ENCODE measurements at regions not wholly inside any gene's neighbourhood (a gene's known extent, or its start where the extent isn't known, plus 50 kb on each side); places are given as distances from the start of the nearest gene placed in this dataset.

DNA sequence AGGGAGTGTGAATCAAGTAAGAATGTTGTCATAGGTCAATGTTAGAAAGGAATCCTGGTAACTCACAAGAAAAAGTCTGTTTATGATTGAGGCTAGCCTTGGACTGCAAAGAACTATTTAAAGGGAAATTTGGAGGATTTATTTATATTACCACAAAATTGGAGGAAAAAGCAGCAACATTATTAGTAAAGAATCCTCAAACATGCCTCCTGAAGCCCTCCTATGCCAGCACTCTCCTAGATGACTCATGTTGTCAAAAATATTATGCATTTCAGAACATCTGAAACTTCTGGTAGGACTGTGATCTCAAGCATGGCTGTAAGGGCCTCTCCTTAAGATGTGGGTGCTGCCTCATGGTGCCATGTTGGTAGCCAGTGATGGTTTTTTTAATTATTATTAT lies 628.5 kb downstream of the CHSY3 start:
- Histone ChIP-seq H3K9ac (no peak overlapping the region), H2AFZ (ENCODE audit: low read depth) (no peak overlapping the region), H3F3A (replicated peaks; ENCODE audit: insufficient read depth) (no peaks in the 10 kb centered on the region), H4K20me1 (ENCODE audit: insufficient read depth) (no peaks in the 10 kb centered on the region), H3K27ac (ENCODE audit: low read depth in 2 of 2, low read length in 1 of 2) (no peak overlapping the region), H3K4me2 (no peak overlapping the region), H3K9me3 (no peaks in the 10 kb centered on the region), H3K27me3 (ENCODE audit: insufficient read depth) (no peaks in the 10 kb centered on the region; the same call in none of the 2 replicates), H3K4me3 (ENCODE audit: low read depth in 2 of 2, low read length in 1 of 2) (no peak overlapping the region), H3K4me1 (ENCODE audit: control insufficient read depth in 1 of 2, insufficient read depth in 2 of 2, low read depth in 1 of 2, low read length in 1 of 2) (no peaks in the 10 kb centered on the region), H3K79me2 (ENCODE audit: insufficient read depth) (no peaks in the 10 kb centered on the region), H3K36me3 (replicated peaks in 1 of 2; ENCODE audit: control insufficient read depth in 1 of 2, insufficient read depth in 2 of 2, low read length in 1 of 2) (no peaks in the 10 kb centered on the region), H3K9me2 (no peaks in the 10 kb centered on the region)
- DNase-seq, result no peak
- POLR2A ChIA-PET, result no interaction called here
- TF ChIP-seq, protein P1, sequence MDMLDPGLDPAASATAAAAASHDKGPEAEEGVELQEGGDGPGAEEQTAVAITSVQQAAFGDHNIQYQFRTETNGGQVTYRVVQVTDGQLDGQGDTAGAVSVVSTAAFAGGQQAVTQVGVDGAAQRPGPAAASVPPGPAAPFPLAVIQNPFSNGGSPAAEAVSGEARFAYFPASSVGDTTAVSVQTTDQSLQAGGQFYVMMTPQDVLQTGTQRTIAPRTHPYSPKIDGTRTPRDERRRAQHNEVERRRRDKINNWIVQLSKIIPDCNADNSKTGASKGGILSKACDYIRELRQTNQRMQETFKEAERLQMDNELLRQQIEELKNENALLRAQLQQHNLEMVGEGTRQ (IDR thresholded peaks at IDR 0.05; ENCODE audit: borderline replicate concordance, low read depth, low read length), result no peak
- TF ChIP-seq FOXJ3 (CRISPR knock-in tag; IDR thresholded peaks at IDR 0.05), result no peak
- no peak for TF ChIP-seq MAX (IDR thresholded peaks at IDR 0.05; ENCODE audit: low read depth)
- no peak for TF ChIP-seq TCF12 (IDR thresholded peaks at IDR 0.05)
- TF ChIP-seq RXRA (IDR thresholded peaks at IDR 0.05; ENCODE audit: borderline replicate concordance, low read depth), result no peak
- TF ChIP-seq FOXM1 (IDR thresholded peaks at IDR 0.05; ENCODE audit: low read depth), result no peak
- no peak for TF ChIP-seq JUND (IDR thresholded peaks at IDR 0.05)
- no peak for TF ChIP-seq NFIC (IDR thresholded peaks at IDR 0.05; ENCODE audit: borderline replicate concordance)
- TF ChIP-seq, protein P2, sequence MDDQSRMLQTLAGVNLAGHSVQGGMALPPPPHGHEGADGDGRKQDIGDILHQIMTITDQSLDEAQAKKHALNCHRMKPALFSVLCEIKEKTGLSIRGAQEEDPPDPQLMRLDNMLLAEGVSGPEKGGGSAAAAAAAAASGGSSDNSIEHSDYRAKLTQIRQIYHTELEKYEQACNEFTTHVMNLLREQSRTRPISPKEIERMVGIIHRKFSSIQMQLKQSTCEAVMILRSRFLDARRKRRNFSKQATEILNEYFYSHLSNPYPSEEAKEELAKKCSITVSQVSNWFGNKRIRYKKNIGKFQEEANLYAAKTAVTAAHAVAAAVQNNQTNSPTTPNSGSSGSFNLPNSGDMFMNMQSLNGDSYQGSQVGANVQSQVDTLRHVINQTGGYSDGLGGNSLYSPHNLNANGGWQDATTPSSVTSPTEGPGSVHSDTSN (IDR thresholded peaks at IDR 0.05), result no peak
- no peak for TF ChIP-seq USF1 (IDR thresholded peaks at IDR 0.05; ENCODE audit: borderline replicate concordance, low read depth)
- CTCF ChIA-PET, result no interaction called here

GRCh38 chr5:130529511-130530485 lies 625.5 kb downstream of the CHSY3 start:
- H3K9ac ChIP-seq, result no peak overlapping the region
- 20% methylated on average over 8 of the region's 8 CpGs for WGBS (ENCODE audit: low lambda C conversion rate)

More at GRCh38 chr5:130529511-130530485, 625.5 kb downstream of the CHSY3 start:
- Histone ChIP-seq H3K9me3 (no peaks in the 10 kb centered on the region), H3K27me3 (ENCODE audit: insufficient read depth) (no peaks in the 10 kb centered on the region; the same call in 1 of the 2 replicates), H3K4me1 (ENCODE audit: control insufficient read depth in 1 of 2, insufficient read depth in 2 of 2, low read depth in 1 of 2, low read length in 1 of 2) (no peaks in the 10 kb centered on the region), H3K4me3 (ENCODE audit: low read depth in 2 of 2, low read length in 1 of 2) (no peak overlapping the region), H3K4me2 (no peak overlapping the region), H3K79me2 (ENCODE audit: insufficient read depth) (no peaks in the 10 kb centered on the region), H3F3A (replicated peaks; ENCODE audit: insufficient read depth) (no peaks in the 10 kb centered on the region), H3K36me3 (replicated peaks in 1 of 2; ENCODE audit: control insufficient read depth in 1 of 2, insufficient read depth in 2 of 2, low read length in 1 of 2) (no peaks in the 10 kb centered on the region), H4K20me1 (ENCODE audit: insufficient read depth) (no peaks in the 10 kb centered on the region), H3K27ac (ENCODE audit: low read depth in 2 of 2, low read length in 1 of 2) (no peak overlapping the region), H2AFZ (ENCODE audit: low read depth) (no peak overlapping the region), H3K9me2 (no peaks in the 10 kb centered on the region)
- CTCF ChIA-PET, result no interaction called here
- no peak for DNase-seq
- POLR2A ChIA-PET, result no interaction called here
- TF ChIP-seq YY1 (IDR thresholded peaks at IDR 0.05; ENCODE audit: low read depth) (no peak), RCOR1 (IDR thresholded peaks at IDR 0.05; ENCODE audit: low read length) (no peak), ELF1 (IDR thresholded peaks at IDR 0.05) (no peak), JUND (IDR thresholded peaks at IDR 0.05) (no peak), CTCF (IDR thresholded peaks at IDR 0.05) (no peak), NFIC (IDR thresholded peaks at IDR 0.05; ENCODE audit: borderline replicate concordance) (no peak), FOSL2 (IDR thresholded peaks at IDR 0.05; ENCODE audit: borderline replicate concordance, low read depth) (no peak)
- TF ChIP-seq, protein P3, sequence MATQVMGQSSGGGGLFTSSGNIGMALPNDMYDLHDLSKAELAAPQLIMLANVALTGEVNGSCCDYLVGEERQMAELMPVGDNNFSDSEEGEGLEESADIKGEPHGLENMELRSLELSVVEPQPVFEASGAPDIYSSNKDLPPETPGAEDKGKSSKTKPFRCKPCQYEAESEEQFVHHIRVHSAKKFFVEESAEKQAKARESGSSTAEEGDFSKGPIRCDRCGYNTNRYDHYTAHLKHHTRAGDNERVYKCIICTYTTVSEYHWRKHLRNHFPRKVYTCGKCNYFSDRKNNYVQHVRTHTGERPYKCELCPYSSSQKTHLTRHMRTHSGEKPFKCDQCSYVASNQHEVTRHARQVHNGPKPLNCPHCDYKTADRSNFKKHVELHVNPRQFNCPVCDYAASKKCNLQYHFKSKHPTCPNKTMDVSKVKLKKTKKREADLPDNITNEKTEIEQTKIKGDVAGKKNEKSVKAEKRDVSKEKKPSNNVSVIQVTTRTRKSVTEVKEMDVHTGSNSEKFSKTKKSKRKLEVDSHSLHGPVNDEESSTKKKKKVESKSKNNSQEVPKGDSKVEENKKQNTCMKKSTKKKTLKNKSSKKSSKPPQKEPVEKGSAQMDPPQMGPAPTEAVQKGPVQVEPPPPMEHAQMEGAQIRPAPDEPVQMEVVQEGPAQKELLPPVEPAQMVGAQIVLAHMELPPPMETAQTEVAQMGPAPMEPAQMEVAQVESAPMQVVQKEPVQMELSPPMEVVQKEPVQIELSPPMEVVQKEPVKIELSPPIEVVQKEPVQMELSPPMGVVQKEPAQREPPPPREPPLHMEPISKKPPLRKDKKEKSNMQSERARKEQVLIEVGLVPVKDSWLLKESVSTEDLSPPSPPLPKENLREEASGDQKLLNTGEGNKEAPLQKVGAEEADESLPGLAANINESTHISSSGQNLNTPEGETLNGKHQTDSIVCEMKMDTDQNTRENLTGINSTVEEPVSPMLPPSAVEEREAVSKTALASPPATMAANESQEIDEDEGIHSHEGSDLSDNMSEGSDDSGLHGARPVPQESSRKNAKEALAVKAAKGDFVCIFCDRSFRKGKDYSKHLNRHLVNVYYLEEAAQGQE (IDR thresholded peaks at IDR 0.05; ENCODE audit: low read depth, low read length), result no peak
- TF ChIP-seq, protein P2 (IDR thresholded peaks at IDR 0.05), result no peak
